GM12878 (cell line): ENCODE measurements at regions not wholly inside any gene's neighbourhood (a gene's known extent, or its start where the extent isn't known, plus 50 kb on each side); places are given as distances from the start of the nearest gene placed in this dataset.

Experiments
- ATAC-seq: fragments of 200-7000 bp; cut with Tn5 transposase; 3 replicates; pipeline ENCODE4 v1.9.1; 2020; ENCODE audit warnings: mild to moderate bottlenecking, moderate library complexity
- BruUV-seq: library from RNA; stranded (reverse); fragments of 400-500 nt; replicated peaks from 2 replicates; lab custom pipeline; 2021; lab: Mats Ljungman, UMichigan
- CTCF ChIA-PET: fragments of 300-600 bp; sonication (Branson Sonifier 250); formaldehyde crosslinking; extraction: SDS; loops from one replicate; lab custom pipeline; 2021; ENCODE audit warnings: inconsistent platforms; lab: Yijun Ruan, JAX
- POLR2A ChIA-PET: fragments of 350-600 bp; formaldehyde crosslinking; extraction: SDS; loops from one replicate; lab custom pipeline; 2021; ENCODE audit warnings: inconsistent platforms; lab: Charles Lee
- RAD21 ChIA-PET: fragments of 300-600 bp; sonication (Branson Sonifier 250); formaldehyde crosslinking; loops from one replicate; lab custom pipeline; 2023; ENCODE audit warnings: antibody characterized with exemption; ENCODE audit not compliant: unreplicated experiment; lab: Charles Lee
- SMC1A ChIA-PET: fragments of 300-600 bp; sonication (Branson Sonifier 250); formaldehyde crosslinking; loops from one replicate; lab custom pipeline; 2023; ENCODE audit not compliant: unreplicated experiment, uncharacterized antibody; lab: Charles Lee
- DNase-seq: peaks from one replicate; pipeline ENCODE4 v3.0.0-alpha.2; 2011; ENCODE audit warnings: low read depth, low spot score
- FAIRE-seq: peaks from 3 replicates; lab custom pipeline; 2011; peaks lifted over from hg19 to GRCh38; lab: Jason Lieb, UNC
- H2AFZ ChIP-seq: 2 replicates; pipeline ENCODE4 v1.6.0; 2011; ENCODE audit warnings: low read depth, low read length, control low read depth; ENCODE audit not compliant: control insufficient read depth
- H3K27ac ChIP-seq: 2 replicates; pipeline ENCODE4 v1.5.1; 2011; ENCODE audit warnings: control low read depth; ENCODE audit not compliant: control insufficient read depth, insufficient read depth
- H3K27me3 ChIP-seq, 2 experiments: replicated peaks in 1 of 2; 2 replicates each; pipeline versions ENCODE4 v1.6.0 to v1.6.1; 2011; ENCODE audit warnings: low read length in 1 of 2; ENCODE audit not compliant: control insufficient read depth in 2 of 2, insufficient read depth in 2 of 2
- H3K36me3 ChIP-seq, 2 experiments: 2 replicates each; pipeline ENCODE4 v1.5.1; 2011; ENCODE audit warnings: low read length in 1 of 2; ENCODE audit not compliant: control insufficient read depth in 2 of 2, insufficient read depth in 2 of 2
- H3K4me1 ChIP-seq: 2 replicates; pipeline ENCODE4 v1.6.1; 2011; ENCODE audit warnings: mild to moderate bottlenecking, low read length, moderate library complexity, mixed read lengths; ENCODE audit not compliant: control insufficient read depth, insufficient read depth
- H3K4me2 ChIP-seq: 2 replicates; pipeline ENCODE4 v1.6.0; 2011; ENCODE audit warnings: control low read depth; ENCODE audit not compliant: control insufficient read depth, insufficient read depth
- H3K4me3 ChIP-seq: fragments of 200-600 bp; sonication (generic); 2 replicates; pipeline ENCODE4 v1.5.1; 2016
- H3K79me2 ChIP-seq: 2 replicates; pipeline ENCODE4 v1.6.0; 2011; ENCODE audit warnings: low read length; ENCODE audit not compliant: control insufficient read depth, insufficient read depth
- H3K9ac ChIP-seq: 2 replicates; pipeline ENCODE4 v1.8.0; 2011; ENCODE audit warnings: low read length, control low read depth, mixed read lengths; ENCODE audit not compliant: control insufficient read depth, insufficient read depth
- H3K9me3 ChIP-seq: replicated peaks from 3 replicates; pipeline ENCODE4 v1.5.1; 2011; ENCODE audit warnings: mild to moderate bottlenecking, low read length; ENCODE audit not compliant: control insufficient read depth, insufficient read depth
- H4K20me1 ChIP-seq: 2 replicates; pipeline ENCODE4 v1.6.0; 2011; ENCODE audit not compliant: control insufficient read depth, insufficient read depth
- BACH1 ChIP-seq: fragments of 450-650 bp; IDR thresholded peaks from 2 replicates; pipeline ENCODE4 v1.6.1; 2017; ENCODE audit warnings: mild to moderate bottlenecking, borderline replicate concordance
- BCL11A ChIP-seq: IDR thresholded peaks from 2 replicates; pipeline ENCODE4 v1.6.1; 2011; ENCODE audit warnings: low read depth, low read length
- CBX3 ChIP-seq: fragments of 200-600 bp; sonication (generic); IDR thresholded peaks from 2 replicates; pipeline ENCODE4 v1.6.1; 2016; ENCODE audit warnings: low read depth, borderline replicate concordance
- CREM ChIP-seq: IDR thresholded peaks from 2 replicates; pipeline ENCODE4 v1.6.1; 2014; ENCODE audit warnings: antibody characterized with exemption, low read depth
- FOXK2 ChIP-seq: fragments of 450-650 bp; IDR thresholded peaks from 2 replicates; pipeline ENCODE4 v1.6.1; 2017; ENCODE audit warnings: mild to moderate bottlenecking, moderate library complexity
- GATAD2B ChIP-seq: fragments of 450-650 bp; conservative IDR thresholded peaks from 2 replicates; pipeline ENCODE4 v1.6.1; 2017; ENCODE audit warnings: low read depth, mild to moderate bottlenecking, moderate library complexity
- IKZF1 ChIP-seq: fragments of 450-650 bp; conservative IDR thresholded peaks from 2 replicates; pipeline ENCODE4 v1.6.1; 2017; ENCODE audit warnings: antibody characterized with exemption, mild to moderate bottlenecking
- MXI1 ChIP-seq: fragments of 150-350 bp; IDR thresholded peaks from 2 replicates; pipeline ENCODE4 v1.6.1; 2011; ENCODE audit warnings: low read depth, mild to moderate bottlenecking, inconsistent platforms, low read length, improper control_type of control experiment
- NFIC ChIP-seq: IDR thresholded peaks from 2 replicates; pipeline ENCODE4 v1.6.1; 2012; ENCODE audit warnings: low read depth, mild to moderate bottlenecking, inconsistent platforms, low read length, moderate library complexity
- NR2C1 ChIP-seq: fragments of 450-650 bp; IDR thresholded peaks from 2 replicates; pipeline ENCODE4 v1.6.1; 2017; ENCODE audit warnings: antibody characterized with exemption, mild to moderate bottlenecking, moderate library complexity
- POLR2A ChIP-seq: IDR thresholded peaks from 2 replicates; pipeline ENCODE4 v1.6.1; 2011; ENCODE audit warnings: low read depth, mild to moderate bottlenecking, low read length
- RB1 ChIP-seq: fragments of 450-650 bp; formaldehyde crosslinking; IDR thresholded peaks from 2 replicates; pipeline ENCODE4 v1.6.1; 2017; ENCODE audit warnings: mild to moderate bottlenecking, borderline replicate concordance
- SREBF2 ChIP-seq: IDR thresholded peaks from 2 replicates; pipeline ENCODE4 v1.6.1; 2012; ENCODE audit warnings: mild to moderate bottlenecking, low read length
- ZNF217 ChIP-seq: fragments of 450-650 bp; IDR thresholded peaks from 2 replicates; pipeline ENCODE4 v1.6.1; 2017; ENCODE audit warnings: antibody characterized with exemption, mild to moderate bottlenecking
- WGBS: methylation state at CpG from one replicate; pipeline ENCODE4 v1.1.6; 2016; ENCODE audit warnings: low lambda C conversion rate; ENCODE audit not compliant: insufficient replicate concordance, insufficient coverage; ENCODE audit errors: missing lambda C conversion rate; 5-methylcytosine and 5-hydroxymethylcytosine counted together
- in situ Hi-C: fragments of 300-500 bp; cut with MboI; formaldehyde crosslinking; loops from 9 replicates; pipeline ENCODE4 v1.14.3; 2018; ENCODE audit warnings: mixed read lengths
- intact Hi-C: fragments of 100-400 bp; cut with micrococcal nuclease; formaldehyde crosslinking; loops from one replicate; pipeline ENCODE4 v1.14.2; 2022; ENCODE audit not compliant: unreplicated experiment
- TF ChIP-seq, protein P1 (sequence below): IDR thresholded peaks from 2 replicates; pipeline ENCODE4 v1.6.1; 2011; ENCODE audit warnings: low read depth, mild to moderate bottlenecking, low read length, moderate library complexity, borderline replicate concordance; ENCODE audit errors: extremely low read depth
- TF ChIP-seq, protein P2 (sequence below): fragments of 450-650 bp; conservative IDR thresholded peaks from 2 replicates; pipeline ENCODE4 v1.6.1; 2017; ENCODE audit warnings: mild to moderate bottlenecking, moderate library complexity
- TF ChIP-seq, protein P3 (sequence below): IDR thresholded peaks from 2 replicates; pipeline ENCODE4 v1.6.1; 2011; ENCODE audit warnings: borderline replicate concordance, low read depth, mild to moderate bottlenecking, moderate library complexity, mixed read lengths, low read length; ENCODE audit not compliant: insufficient read depth; ENCODE audit errors: extremely low read length

DNA sequence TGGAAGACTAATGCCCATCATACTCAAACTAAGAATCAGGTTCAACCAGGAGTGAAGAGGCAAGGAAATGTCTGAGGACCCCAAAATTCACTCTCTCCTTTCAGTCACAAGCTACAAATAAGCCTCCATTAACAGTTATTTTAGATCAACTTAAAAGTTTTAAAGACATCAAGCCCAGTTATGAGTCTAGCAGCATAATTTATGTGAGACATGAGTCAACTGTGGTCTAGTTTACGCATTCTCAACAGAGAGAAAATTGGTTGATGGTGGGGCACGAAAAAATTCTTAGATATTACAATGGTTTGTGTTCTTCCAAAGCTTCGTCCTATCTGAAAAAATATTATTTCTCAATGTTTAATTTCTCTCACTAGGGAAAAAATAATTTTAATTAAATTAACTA is 204.9 kb upstream of the NT5E start (continued):
- TF ChIP-seq, protein P1, sequence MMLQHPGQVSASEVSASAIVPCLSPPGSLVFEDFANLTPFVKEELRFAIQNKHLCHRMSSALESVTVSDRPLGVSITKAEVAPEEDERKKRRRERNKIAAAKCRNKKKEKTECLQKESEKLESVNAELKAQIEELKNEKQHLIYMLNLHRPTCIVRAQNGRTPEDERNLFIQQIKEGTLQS, result no peak

GRCh38 chr6:85241498-85242052 is 208.3 kb upstream of the NT5E start:
- DNase-seq (no peak), ATAC-seq (no peak), FAIRE-seq (no peak)
- no peaks in the 10 kb centered on the region for H3K27me3 ChIP-seq
- no peak overlapping the region for H3K27ac ChIP-seq
- ChIA-PET POLR2A (no interaction called here), CTCF (no interaction called here), RAD21 (no interaction called here), SMC1A (no interaction called here)
- H3K36me3 ChIP-seq, result no peaks in the 10 kb centered on the region
- no TSS peak for BruUV-seq
- no peaks in the 10 kb centered on the region for H4K20me1 ChIP-seq
- in situ Hi-C loops, result no loop called here
- 5% methylated on average over 1 of the region's 1 CpG for WGBS
- H3K79me2 ChIP-seq, result no peaks in the 10 kb centered on the region
- H3K4me1 ChIP-seq, result no peaks in the 10 kb centered on the region
- no peak overlapping the region for H2AFZ ChIP-seq
- H3K9ac ChIP-seq, result no peak overlapping the region
- no peak overlapping the region for H3K4me2 ChIP-seq
- no peak for TF ChIP-seq BCL11A
- no peak for TF ChIP-seq BACH1
- no peak for TF ChIP-seq SREBF2
- no peak for TF ChIP-seq RB1
- TF ChIP-seq NFIC, result no peak
- TF ChIP-seq IKZF1, result no peak
- no peak for TF ChIP-seq NR2C1
- TF ChIP-seq, protein P2, sequence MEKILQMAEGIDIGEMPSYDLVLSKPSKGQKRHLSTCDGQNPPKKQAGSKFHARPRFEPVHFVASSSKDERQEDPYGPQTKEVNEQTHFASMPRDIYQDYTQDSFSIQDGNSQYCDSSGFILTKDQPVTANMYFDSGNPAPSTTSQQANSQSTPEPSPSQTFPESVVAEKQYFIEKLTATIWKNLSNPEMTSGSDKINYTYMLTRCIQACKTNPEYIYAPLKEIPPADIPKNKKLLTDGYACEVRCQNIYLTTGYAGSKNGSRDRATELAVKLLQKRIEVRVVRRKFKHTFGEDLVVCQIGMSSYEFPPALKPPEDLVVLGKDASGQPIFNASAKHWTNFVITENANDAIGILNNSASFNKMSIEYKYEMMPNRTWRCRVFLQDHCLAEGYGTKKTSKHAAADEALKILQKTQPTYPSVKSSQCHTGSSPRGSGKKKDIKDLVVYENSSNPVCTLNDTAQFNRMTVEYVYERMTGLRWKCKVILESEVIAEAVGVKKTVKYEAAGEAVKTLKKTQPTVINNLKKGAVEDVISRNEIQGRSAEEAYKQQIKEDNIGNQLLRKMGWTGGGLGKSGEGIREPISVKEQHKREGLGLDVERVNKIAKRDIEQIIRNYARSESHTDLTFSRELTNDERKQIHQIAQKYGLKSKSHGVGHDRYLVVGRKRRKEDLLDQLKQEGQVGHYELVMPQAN, result no peak
- TF ChIP-seq GATAD2B, result no peak
- no peak for TF ChIP-seq MXI1
- no peak for TF ChIP-seq CBX3
- no peak for TF ChIP-seq ZNF217
- no peak for TF ChIP-seq POLR2A
- TF ChIP-seq, protein P3, sequence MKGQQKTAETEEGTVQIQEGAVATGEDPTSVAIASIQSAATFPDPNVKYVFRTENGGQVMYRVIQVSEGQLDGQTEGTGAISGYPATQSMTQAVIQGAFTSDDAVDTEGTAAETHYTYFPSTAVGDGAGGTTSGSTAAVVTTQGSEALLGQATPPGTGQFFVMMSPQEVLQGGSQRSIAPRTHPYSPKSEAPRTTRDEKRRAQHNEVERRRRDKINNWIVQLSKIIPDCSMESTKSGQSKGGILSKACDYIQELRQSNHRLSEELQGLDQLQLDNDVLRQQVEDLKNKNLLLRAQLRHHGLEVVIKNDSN, result no peak
- TF ChIP-seq CREM, result no peak
- no peak for TF ChIP-seq FOXK2
- no peak overlapping the region for H3K4me3 ChIP-seq
- intact Hi-C loops, result no loop called here
- H3K9me3 ChIP-seq, result no peaks in the 10 kb centered on the region
